ENCODE measurements at regions not wholly inside any gene's neighbourhood (a gene's known extent, or its start where the extent isn't known, plus 50 kb on each side); places are given as distances from the start of the nearest gene placed in this dataset.
"Not testable (repeated sequence)": the region's sequence is repeated elsewhere in the genome, so short reads cannot be mapped to it uniquely, and the experiment has no call there.

DNA sequence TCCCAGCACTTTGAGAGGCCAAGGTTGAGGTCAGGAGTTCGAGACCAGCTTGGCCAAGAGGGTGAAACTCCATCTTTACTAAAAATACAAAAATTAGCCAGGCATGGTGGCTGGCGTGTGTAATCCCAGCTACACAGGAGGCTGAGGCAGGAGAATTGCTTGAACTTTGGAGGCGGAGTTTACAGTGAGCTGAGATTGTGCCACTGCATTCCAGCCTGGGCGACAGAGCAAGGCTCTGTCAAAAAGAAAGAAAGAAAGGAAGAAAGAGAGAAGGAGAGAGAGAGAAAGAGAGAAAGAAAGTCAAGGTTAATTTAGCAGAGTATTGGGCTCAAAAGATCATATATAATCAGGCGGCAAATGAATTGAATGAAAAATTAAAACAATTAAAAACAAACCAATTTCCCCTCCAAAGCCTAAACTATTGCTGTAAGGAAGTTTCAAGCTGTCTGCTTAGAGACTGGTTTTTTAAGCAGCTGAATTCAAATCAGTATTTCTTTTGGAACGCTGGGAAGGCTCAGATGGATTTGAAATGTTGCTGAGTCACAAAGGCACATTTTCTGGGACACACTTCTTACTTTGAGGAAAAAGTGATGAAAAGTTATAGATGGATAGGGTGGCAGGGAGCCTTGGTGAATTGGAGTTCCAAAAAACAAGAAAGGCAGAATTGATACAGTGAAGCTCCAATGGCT, 81.3 kb upstream of the BHLHE40 start:
- H3K27me3 Mint-ChIP-seq: no peaks in the 10 kb centered on the region
- no peak for DNase-seq
- no peak overlapping the region for H3K4me3 Mint-ChIP-seq
- H3K27ac Mint-ChIP-seq: peak overlapping the region in 1 of 10 donors; percentile 43
- POLR2A ChIA-PET: no interaction called here
- peaks cover 0 to 2% (median 0%) of the 10 kb centered on the region in 3 donors for H3K36me3 Mint-ChIP-seq
- H3K4me1 Mint-ChIP-seq: peaks cover 1 to 26% (median 10%) of the 10 kb centered on the region in 4 donors
- no peaks in the 10 kb centered on the region for H3K9me3 Mint-ChIP-seq
- no peak for ATAC-seq

GRCh38 chr3:4898454-4899313, 80.6 kb upstream of the BHLHE40 start:
- Mint-ChIP-seq H3K27ac (peak overlapping the region in 3 of 10 donors; percentile 11 to 43 (median 16)), H3K27me3 (no peaks in the 10 kb centered on the region), H3K9me3 (no peaks in the 10 kb centered on the region), H3K36me3 (peaks cover 0 to 2% (median 0%) of the 10 kb centered on the region in 3 donors), H3K4me3 (no peak overlapping the region), H3K4me1 (peaks cover 1 to 26% (median 10%) of the 10 kb centered on the region in 4 donors)
- POLR2A ChIA-PET: no interaction called here
- ATAC-seq (no peak), DNase-seq (no peak)

DNA sequence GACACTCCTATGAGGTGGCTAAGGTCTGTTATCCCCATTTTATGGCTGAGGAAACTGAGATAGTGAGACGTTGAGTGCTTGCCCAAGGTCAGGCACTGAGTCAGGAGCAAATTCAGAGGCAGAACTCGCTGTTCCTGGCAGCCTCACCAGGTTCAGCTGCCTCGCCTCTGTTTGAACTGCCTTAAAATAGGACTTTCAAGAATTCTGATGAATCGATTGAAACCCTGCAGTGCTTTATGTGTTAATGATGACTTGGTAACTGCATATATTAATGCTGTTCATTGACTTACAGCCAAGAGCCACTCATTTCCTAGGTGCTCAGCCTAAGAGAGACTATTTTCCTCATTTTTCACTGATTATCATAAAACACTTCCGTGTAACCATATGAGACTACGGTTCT, 79.5 kb upstream of the BHLHE40 start:
- H3K36me3 Mint-ChIP-seq: peaks cover 0 to 2% (median 0%) of the 10 kb centered on the region in 3 donors
- DNase-seq (no peak), ATAC-seq (no peak)
- peak overlapping the region in 2 of 10 donors; percentile 11 to 56 for H3K27ac Mint-ChIP-seq
- H3K4me1 Mint-ChIP-seq: peaks cover 1 to 34% (median 17%) of the 10 kb centered on the region in 4 donors
- H3K9me3 Mint-ChIP-seq: no peaks in the 10 kb centered on the region
- no peaks in the 10 kb centered on the region for H3K27me3 Mint-ChIP-seq
- H3K4me3 Mint-ChIP-seq: no peak overlapping the region
- POLR2A ChIA-PET: no interaction called here

- no peak for ATAC-seq
- peak overlapping the region in 1 of 10 donors; percentile 56 for H3K27ac Mint-ChIP-seq
- POLR2A ChIA-PET: no interaction called here
- no peak for DNase-seq
- peaks cover 4 to 40% (median 22%) of the 10 kb centered on the region in 4 donors for H3K4me1 Mint-ChIP-seq
- no peaks in the 10 kb centered on the region for H3K27me3 Mint-ChIP-seq
- no peaks in the 10 kb centered on the region for H3K9me3 Mint-ChIP-seq
- peaks cover 0 to 2% (median 0%) of the 10 kb centered on the region in 3 donors for H3K36me3 Mint-ChIP-seq
- H3K4me3 Mint-ChIP-seq: no peak overlapping the region
Measured at GRCh38 chr3:4900298-4900697, 78.9 kb upstream of the BHLHE40 start.

GRCh38 chr3:4904811-4905695, 74.2 kb upstream of the BHLHE40 start:
- POLR2A ChIA-PET: interaction anchor here (1.6 kb wide), 1 partner anchor 8 kb away, joined by 3 read pairs; no protein-coding TSS in a partner anchor
- Mint-ChIP-seq H3K9me3 (no peaks in the 10 kb centered on the region), H3K27me3 (no peaks in the 10 kb centered on the region), H3K4me1 (peaks cover 7 to 68% (median 42%) of the 10 kb centered on the region in 4 donors), H3K36me3 (peaks cover 0 to under 1% (median 0%) of the 10 kb centered on the region in 3 donors), H3K27ac (peak overlapping the region in 3 of 10 donors; percentile 1 to 38 (median 33)), H3K4me3 (peak overlapping the region in 5 of 10 donors; percentile 2 to 37 (median 15))
- DNase-seq: peak in 2 of 10 donors; percentile 16 to 35
- ATAC-seq: peak in 1 of 2 donors; percentile 49

DNA sequence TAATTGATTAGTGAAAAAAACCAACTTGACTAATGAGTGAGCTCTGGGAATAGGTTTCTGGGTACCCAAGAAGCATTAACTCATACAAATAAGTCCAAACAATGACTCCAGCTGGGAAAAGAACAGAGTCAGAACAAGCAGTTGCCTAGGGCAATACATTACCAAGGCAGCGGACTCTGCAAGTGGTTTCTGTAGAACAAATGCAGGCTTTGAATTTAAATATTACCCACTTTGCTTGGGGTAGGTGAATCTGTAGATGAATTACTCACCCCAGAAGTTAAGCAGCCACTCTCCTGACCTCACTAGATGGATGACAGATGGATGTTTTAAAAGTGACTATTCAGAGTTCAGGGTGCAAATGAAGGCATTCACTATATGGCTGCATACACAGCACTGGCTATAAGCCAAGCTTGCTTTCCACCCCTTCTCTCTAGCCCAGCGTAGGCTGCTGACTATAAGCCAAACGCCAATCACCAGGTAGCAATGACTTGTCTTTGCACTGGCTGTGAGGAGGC, 73.1 kb upstream of the BHLHE40 start:
- Mint-ChIP-seq H3K36me3 (no peaks in the 10 kb centered on the region), H3K4me3 (no peak overlapping the region), H3K27me3 (no peaks in the 10 kb centered on the region), H3K4me1 (peaks cover 9 to 59% (median 40%) of the 10 kb centered on the region in 4 donors), H3K9me3 (no peaks in the 10 kb centered on the region), H3K27ac (peak overlapping the region in 1 of 10 donors; percentile 53)
- POLR2A ChIA-PET: interaction anchor here (1.6 kb wide), 1 partner anchor 10 kb away, joined by 3 read pairs; no protein-coding TSS in a partner anchor
- DNase-seq (no peak), ATAC-seq (no peak)

- Mint-ChIP-seq H3K27me3 (no peaks in the 10 kb centered on the region), H3K4me1 (peaks cover 9 to 59% (median 40%) of the 10 kb centered on the region in 4 donors), H3K9me3 (no peaks in the 10 kb centered on the region), H3K4me3 (peak overlapping the region in 1 of 10 donors; percentile 29), H3K27ac (peak overlapping the region in 1 of 10 donors; percentile 26), H3K36me3 (no peaks in the 10 kb centered on the region)
- DNase-seq (no peak), ATAC-seq (no peak)
- POLR2A ChIA-PET: no interaction called here
Measured at GRCh38 chr3:4907050-4907449, 72.2 kb upstream of the BHLHE40 start.

DNA sequence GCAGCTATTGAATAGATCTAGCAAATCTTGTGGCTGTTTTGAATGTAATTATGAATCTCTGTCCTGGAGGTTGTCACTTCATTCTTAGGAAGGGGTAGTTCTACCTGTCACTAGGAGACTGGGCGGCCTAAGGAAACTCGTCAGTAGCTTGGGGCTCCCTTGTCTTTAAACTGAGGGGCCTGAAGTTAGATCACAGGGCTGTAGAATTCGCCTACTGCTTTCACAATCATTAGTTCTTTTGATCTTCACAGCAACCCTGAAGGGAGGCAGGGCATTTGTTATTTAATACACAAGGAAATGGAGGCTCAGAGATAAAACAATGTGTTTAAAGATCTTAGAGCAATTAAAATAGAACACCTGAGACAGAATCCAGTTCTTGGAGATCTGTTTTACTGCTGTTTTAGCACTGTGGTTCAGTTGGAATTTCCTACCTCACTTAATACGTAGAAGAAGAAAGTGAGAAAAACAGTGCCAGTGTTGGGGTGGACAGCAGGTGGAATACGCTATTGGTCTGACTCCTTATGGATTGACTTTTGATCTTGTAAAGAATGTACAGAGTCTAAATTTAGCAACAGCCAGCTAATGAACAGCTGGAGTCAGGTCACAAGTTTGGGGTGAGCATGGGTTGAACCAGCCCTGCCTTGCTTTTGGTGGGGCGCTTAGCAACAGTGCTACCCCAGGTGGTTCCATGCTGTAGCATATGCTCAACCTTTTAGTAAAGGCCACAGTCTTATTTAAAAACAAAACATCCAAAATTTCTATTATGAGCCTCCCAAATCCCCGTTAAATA, 71.4 kb upstream of the BHLHE40 start:
- H3K4me3 Mint-ChIP-seq: peak overlapping the region in 2 of 10 donors; percentile 3 to 16
- no peaks in the 10 kb centered on the region for H3K36me3 Mint-ChIP-seq
- DNase-seq: peak in 1 of 10 donors; percentile 2
- peak in 1 of 2 donors; percentile 56 for ATAC-seq
- peaks cover 9 to 56% (median 40%) of the 10 kb centered on the region in 4 donors for H3K4me1 Mint-ChIP-seq
- POLR2A ChIA-PET: no interaction called here
- no peaks in the 10 kb centered on the region for H3K27me3 Mint-ChIP-seq
- H3K27ac Mint-ChIP-seq: peak overlapping the region in 5 of 10 donors; percentile 15 to 70 (median 44)
- no peaks in the 10 kb centered on the region for H3K9me3 Mint-ChIP-seq

DNA sequence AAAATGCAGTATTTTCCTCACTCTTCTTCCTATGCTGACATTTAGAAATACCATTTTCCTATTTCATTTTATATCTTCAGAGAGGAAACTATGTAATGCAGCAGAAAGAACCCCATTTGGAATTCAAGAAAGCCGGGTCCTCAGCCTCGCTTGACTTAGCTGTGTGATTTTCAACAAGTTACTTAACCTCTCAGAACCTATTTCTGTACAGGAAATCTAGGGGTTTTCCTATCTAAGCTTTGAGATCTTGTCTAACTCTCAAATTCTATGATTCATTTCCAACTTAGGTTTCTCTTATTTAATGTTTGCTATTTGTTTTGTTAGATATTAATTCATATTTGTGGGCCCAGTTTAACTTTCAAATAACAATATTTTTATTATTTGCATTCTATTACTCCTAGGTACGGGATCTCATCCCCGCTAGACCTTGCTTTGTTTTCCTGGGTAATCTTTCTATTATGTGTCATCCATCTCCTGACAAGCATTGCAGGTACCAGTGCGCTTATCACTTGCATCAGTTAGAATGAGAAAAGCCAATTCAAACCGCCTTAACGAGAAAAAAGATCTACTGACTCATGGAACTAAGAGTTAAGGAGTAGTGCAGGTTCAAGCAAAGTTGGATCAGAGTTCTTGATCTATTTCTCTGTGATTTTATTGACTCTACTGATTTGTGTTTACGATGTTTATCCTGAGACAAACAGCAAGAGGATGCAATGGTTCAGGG, 70.6 kb upstream of the BHLHE40 start:
- Mint-ChIP-seq H3K4me3 (peak overlapping the region in 1 of 10 donors; percentile 16), H3K9me3 (peaks cover 0 to 3% (median 0%) of the 10 kb centered on the region in 9 donors)

DNA sequence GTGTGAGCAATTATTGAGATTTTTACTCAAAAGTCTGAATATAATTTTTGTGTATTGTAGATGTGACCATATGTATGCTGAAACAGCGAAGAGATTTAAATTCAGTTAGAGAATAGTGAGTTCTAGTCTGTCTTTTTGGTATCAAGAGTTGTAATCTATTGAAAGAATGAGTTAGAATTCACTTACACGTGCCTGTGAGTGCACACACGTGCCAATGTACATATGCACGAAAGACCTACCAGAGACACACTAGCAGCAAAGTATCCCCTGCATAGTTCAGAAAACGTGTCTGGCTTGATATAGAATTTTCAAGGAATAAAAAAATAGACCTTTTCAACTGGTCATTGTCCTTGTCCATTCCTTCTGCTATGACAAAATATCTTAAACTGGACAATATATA, 64.8 kb upstream of the BHLHE40 start:
- POLR2A ChIA-PET: no interaction called here
- no peak for DNase-seq
- ATAC-seq: no peak

More for the DNA sequence above, 70.6 kb upstream of the BHLHE40 start:
- no peak for DNase-seq
- ATAC-seq: no peak
- Mint-ChIP-seq H3K27me3 (no peaks in the 10 kb centered on the region), H3K36me3 (peaks cover 0 to 2% (median 0%) of the 10 kb centered on the region in 3 donors), H3K27ac (peak overlapping the region in 4 of 10 donors; percentile 15 to 44 (median 26)), H3K4me1 (peaks cover 9 to 56% (median 40%) of the 10 kb centered on the region in 4 donors)
- POLR2A ChIA-PET: no interaction called here

DNA sequence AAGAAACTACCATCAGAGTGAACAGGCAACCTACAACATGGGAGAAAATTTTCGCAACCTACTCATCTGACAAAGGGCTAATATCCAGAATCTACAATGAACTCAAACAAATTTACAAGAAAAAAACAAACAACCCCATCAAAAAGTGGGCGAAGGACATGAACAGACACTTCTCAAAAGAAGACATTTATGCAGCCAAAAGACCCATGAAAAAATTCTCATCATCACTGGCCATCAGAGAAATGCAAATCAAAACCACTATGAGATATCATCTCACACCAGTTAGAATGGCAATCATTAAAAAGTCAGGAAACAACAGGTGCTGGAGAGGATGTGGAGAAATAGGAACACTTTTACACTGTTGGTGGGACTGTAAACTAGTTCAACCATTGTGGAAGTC, 57.6 kb upstream of the BHLHE40 start:
- POLR2A ChIA-PET, H3K27me3 Mint-ChIP-seq, H3K4me1 Mint-ChIP-seq, H3K36me3 Mint-ChIP-seq, H3K9me3 Mint-ChIP-seq, H3K27ac Mint-ChIP-seq, DNase-seq, ATAC-seq, H3K4me3 Mint-ChIP-seq: not testable (repeated sequence)

More for the DNA sequence above, 64.8 kb upstream of the BHLHE40 start:
- Mint-ChIP-seq H3K27me3 (no peaks in the 10 kb centered on the region), H3K4me3 (no peak overlapping the region), H3K27ac (no peak overlapping the region), H3K9me3 (peaks cover 0 to 7% (median 3%) of the 10 kb centered on the region in 9 donors), H3K4me1 (peaks cover 0 to 2% (median under 1%) of the 10 kb centered on the region in 4 donors), H3K36me3 (peaks cover 0 to 6% (median 0%) of the 10 kb centered on the region in 3 donors)
